ENCODE measurements at regions not wholly inside any gene's neighbourhood (a gene's known extent, or its start where the extent isn't known, plus 50 kb on each side); places are given as distances from the start of the nearest gene placed in this dataset.
"Not testable (repeated sequence)": the region's sequence is repeated elsewhere in the genome, so short reads cannot be mapped to it uniquely, and the experiment has no call there.

GRCh38 chr1:219726480-219727272 lies 113.8 kb upstream of the ZC3H11B start:
- DNase-seq = no peak

GRCh38 chr1:219724440-219724839 lies 111.5 kb upstream of the ZC3H11B start:
- DNase-seq = no peak

GRCh38 chr1:219717536-219717935 lies 104.6 kb upstream of the ZC3H11B start:
- no peak for DNase-seq

GRCh38 chr1:219716611-219717114 lies 103.8 kb upstream of the ZC3H11B start:
- no peak for DNase-seq

GRCh38 chr1:219713981-219714381 lies 101.1 kb upstream of the ZC3H11B start:
- peak; percentile 53 for DNase-seq

GRCh38 chr1:219712506-219712905 lies 99.6 kb upstream of the ZC3H11B start:
- DNase-seq = no peak

- no peak for DNase-seq
Measured at GRCh38 chr1:219710529-219711194, 97.8 kb upstream of the ZC3H11B start.

GRCh38 chr1:219708919-219709543 lies 96.1 kb upstream of the ZC3H11B start:
- peak; percentile 20 for DNase-seq

GRCh38 chr1:219707885-219708284 lies 95.0 kb upstream of the ZC3H11B start:
- not testable (repeated sequence) for DNase-seq

- not testable (repeated sequence) for DNase-seq
Measured at GRCh38 chr1:219704331-219704730, 91.4 kb upstream of the ZC3H11B start.

- no peak for DNase-seq
Measured at GRCh38 chr1:219703368-219703639, 90.4 kb upstream of the ZC3H11B start.

GRCh38 chr1:219701476-219701875 lies 88.6 kb upstream of the ZC3H11B start:
- DNase-seq = no peak

- no peak for DNase-seq
Measured at GRCh38 chr1:219699870-219700269, 87.0 kb upstream of the ZC3H11B start.

- DNase-seq = no peak
Measured at GRCh38 chr1:219697682-219698081, 84.8 kb upstream of the ZC3H11B start.

- no peak for DNase-seq
Measured at GRCh38 chr1:219692981-219693380, 80.1 kb upstream of the ZC3H11B start.

GRCh38 chr1:219689774-219690173 lies 76.9 kb upstream of the ZC3H11B start:
- no peak for DNase-seq

- DNase-seq = no peak
Measured at GRCh38 chr1:219687779-219688178, 74.9 kb upstream of the ZC3H11B start.

- peak; percentile 29 for DNase-seq
Measured at GRCh38 chr1:219686171-219686570, 73.3 kb upstream of the ZC3H11B start.

GRCh38 chr1:219682788-219683187 lies 69.9 kb upstream of the ZC3H11B start:
- no peak for DNase-seq

GRCh38 chr1:219681876-219682275 lies 69.0 kb upstream of the ZC3H11B start:
- no peak for DNase-seq

GRCh38 chr1:219676012-219676765 lies 63.3 kb upstream of the ZC3H11B start:
- DNase-seq = no peak

- peak; percentile 40 for DNase-seq
Measured at GRCh38 chr1:219670426-219671149, 57.7 kb upstream of the ZC3H11B start.

All from tongue (tissue), 1 donor.